CD8-positive, alpha-beta memory T cell (primary cell): ENCODE measurements at regions not wholly inside any gene's neighbourhood (a gene's known extent, or its start where the extent isn't known, plus 50 kb on each side); places are given as distances from the start of the nearest gene placed in this dataset.
A peak's percentile ranks its signal among the peaks of the same experiment; 100 is the strongest.

Experiments used
- CTCF ChIA-PET: fragments of 350-600 bp; sonication (Branson Sonifier 250); formaldehyde crosslinking; loops from one replicate; lab custom pipeline; 2021; ENCODE audit warnings: antibody characterized with exemption; lab: Charles Lee
- POLR2A ChIA-PET: fragments of 350-600 bp; sonication (Branson Sonifier 250); formaldehyde crosslinking; loops from one replicate; lab custom pipeline; 2021; ENCODE audit warnings: antibody characterized with exemption; lab: Charles Lee
- DNase-seq, 5 donors: peaks; one replicate each; pipeline versions ENCODE4 v3.0.0 to v3.0.0-alpha.2; 2020 to 2022; ENCODE audit warnings: mixed read lengths in 1 of 5
- H3K27ac ChIP-seq: one replicate; pipeline ENCODE4 v1.7.0; 2013; ENCODE audit warnings: low read depth, mild to moderate bottlenecking, low read length, moderate library complexity
- H3K27me3 ChIP-seq: 2 replicates; pipeline ENCODE4 v1.7.0; 2013; ENCODE audit warnings: low read length, mild to moderate bottlenecking; ENCODE audit not compliant: insufficient read depth, poor library complexity, severe bottlenecking
- H3K36me3 ChIP-seq: 2 replicates; pipeline ENCODE4 v1.7.0; 2013; ENCODE audit warnings: mild to moderate bottlenecking, low read length, moderate library complexity; ENCODE audit not compliant: insufficient read depth
- H3K4me1 ChIP-seq: 2 replicates; pipeline ENCODE4 v1.7.0; 2013; ENCODE audit warnings: mild to moderate bottlenecking, low read length, moderate library complexity; ENCODE audit not compliant: insufficient read depth
- H3K4me3 ChIP-seq: 2 replicates; pipeline ENCODE4 v1.7.0; 2013; ENCODE audit warnings: mild to moderate bottlenecking, low read length
- H3K9me3 ChIP-seq: 2 replicates; pipeline ENCODE4 v1.7.0; 2013; ENCODE audit warnings: mild to moderate bottlenecking, low read length
- H3K27ac Mint-ChIP-seq, 8 donors: one replicate each; pipeline ENCODE4 v1.8.0; 2020 to 2021; ENCODE audit warnings: mixed read lengths in 8 of 8, mild to moderate bottlenecking in 6 of 8, inconsistent platforms in 3 of 8, moderate library complexity in 3 of 8
- H3K27me3 Mint-ChIP-seq, 2 donors: one replicate each; pipeline ENCODE4 v1.8.0; 2020 to 2021; ENCODE audit warnings: mixed read lengths in 2 of 2, mild to moderate bottlenecking in 1 of 2, moderate library complexity in 1 of 2
- H3K36me3 Mint-ChIP-seq, 3 donors: one replicate each; pipeline ENCODE4 v1.8.0; 2020 to 2021; ENCODE audit warnings: mixed read lengths in 3 of 3, inconsistent platforms in 1 of 3, mild to moderate bottlenecking in 1 of 3
- H3K4me1 Mint-ChIP-seq, 3 donors: one replicate each; pipeline ENCODE4 v1.8.0; 2020 to 2021; ENCODE audit warnings: mixed read lengths in 3 of 3, inconsistent platforms in 1 of 3, mild to moderate bottlenecking in 1 of 3
- H3K4me3 Mint-ChIP-seq, 7 donors: one replicate each; pipeline ENCODE4 v1.8.0; 2020 to 2021; ENCODE audit warnings: mixed read lengths in 7 of 7, mild to moderate bottlenecking in 6 of 7, moderate library complexity in 4 of 7, inconsistent platforms in 2 of 7
- H3K9me3 Mint-ChIP-seq, 5 donors: one replicate each; pipeline ENCODE4 v1.8.0; 2020 to 2022; ENCODE audit warnings: mixed read lengths in 5 of 5, mild to moderate bottlenecking in 3 of 5, moderate library complexity in 2 of 5, inconsistent platforms in 1 of 5

- Mint-ChIP-seq H3K36me3 (no peaks in the 10 kb centered on the region), H3K4me1 (no peaks in the 10 kb centered on the region), H3K4me3 (no peak overlapping the region), H3K27me3 (peaks cover 6 to 16% of the 10 kb centered on the region in 2 donors), H3K9me3 (peaks cover 0 to 2% (median 0%) of the 10 kb centered on the region in 5 donors), H3K27ac (no peak overlapping the region)
- no peaks in the 10 kb centered on the region for H3K36me3 ChIP-seq
- H3K4me3 ChIP-seq = no peak overlapping the region
- no peaks in the 10 kb centered on the region for H3K4me1 ChIP-seq
- H3K9me3 ChIP-seq = no peaks in the 10 kb centered on the region
- DNase-seq = no peak
- ChIA-PET CTCF (interaction anchor here (1.5 kb wide), 1 partner anchor 12 kb away, joined by 3 read pairs; no protein-coding TSS in a partner anchor), POLR2A (no interaction called here)
- H3K27ac ChIP-seq = no peak overlapping the region
- H3K27me3 ChIP-seq = no peaks in the 10 kb centered on the region
Measured at GRCh38 chr2:71759060-71759459, 305.7 kb downstream of the DYSF start.

- Mint-ChIP-seq H3K36me3 (no peaks in the 10 kb centered on the region), H3K4me1 (no peaks in the 10 kb centered on the region), H3K9me3 (peaks cover 0 to 7% (median 1%) of the 10 kb centered on the region in 5 donors), H3K4me3 (no peak overlapping the region), H3K27me3 (peaks cover 13 to 26% of the 10 kb centered on the region in 2 donors), H3K27ac (no peak overlapping the region)
- no peak for DNase-seq
- POLR2A ChIA-PET = no interaction called here
- CTCF ChIA-PET = no interaction called here
- H3K27ac ChIP-seq = no peak overlapping the region
- no peaks in the 10 kb centered on the region for H3K9me3 ChIP-seq
- no peaks in the 10 kb centered on the region for H3K27me3 ChIP-seq
- H3K4me3 ChIP-seq = no peak overlapping the region
- H3K4me1 ChIP-seq = no peaks in the 10 kb centered on the region
- H3K36me3 ChIP-seq = no peaks in the 10 kb centered on the region
Measured at GRCh38 chr2:71757351-71757750, 304.0 kb downstream of the DYSF start.

GRCh38 chr2:71756280-71756906 is 303.0 kb downstream of the DYSF start:
- Histone ChIP-seq H3K36me3 (no peaks in the 10 kb centered on the region), H3K27ac (no peak overlapping the region), H3K4me1 (no peaks in the 10 kb centered on the region), H3K9me3 (no peaks in the 10 kb centered on the region), H3K4me3 (no peak overlapping the region), H3K27me3 (no peaks in the 10 kb centered on the region)
- Mint-ChIP-seq H3K27me3 (peaks cover 13 to 30% of the 10 kb centered on the region in 2 donors), H3K27ac (no peak overlapping the region), H3K9me3 (peaks cover 3 to 12% (median 6%) of the 10 kb centered on the region in 5 donors), H3K36me3 (no peaks in the 10 kb centered on the region), H3K4me3 (no peak overlapping the region), H3K4me1 (no peaks in the 10 kb centered on the region)
- DNase-seq = no peak
- CTCF ChIA-PET = no interaction called here
- POLR2A ChIA-PET = no interaction called here

- Mint-ChIP-seq H3K4me3 (no peak overlapping the region), H3K36me3 (no peaks in the 10 kb centered on the region), H3K4me1 (no peaks in the 10 kb centered on the region), H3K27me3 (peaks cover 14 to 34% of the 10 kb centered on the region in 2 donors), H3K27ac (no peak overlapping the region), H3K9me3 (peaks cover 3 to 12% (median 6%) of the 10 kb centered on the region in 5 donors)
- Histone ChIP-seq H3K9me3 (no peaks in the 10 kb centered on the region), H3K4me1 (no peaks in the 10 kb centered on the region), H3K27me3 (no peaks in the 10 kb centered on the region), H3K4me3 (no peak overlapping the region), H3K36me3 (no peaks in the 10 kb centered on the region), H3K27ac (no peak overlapping the region)
- no peak for DNase-seq
- ChIA-PET CTCF (no interaction called here), POLR2A (no interaction called here)
Measured at GRCh38 chr2:71751590-71751989, 298.2 kb downstream of the DYSF start.

DNA sequence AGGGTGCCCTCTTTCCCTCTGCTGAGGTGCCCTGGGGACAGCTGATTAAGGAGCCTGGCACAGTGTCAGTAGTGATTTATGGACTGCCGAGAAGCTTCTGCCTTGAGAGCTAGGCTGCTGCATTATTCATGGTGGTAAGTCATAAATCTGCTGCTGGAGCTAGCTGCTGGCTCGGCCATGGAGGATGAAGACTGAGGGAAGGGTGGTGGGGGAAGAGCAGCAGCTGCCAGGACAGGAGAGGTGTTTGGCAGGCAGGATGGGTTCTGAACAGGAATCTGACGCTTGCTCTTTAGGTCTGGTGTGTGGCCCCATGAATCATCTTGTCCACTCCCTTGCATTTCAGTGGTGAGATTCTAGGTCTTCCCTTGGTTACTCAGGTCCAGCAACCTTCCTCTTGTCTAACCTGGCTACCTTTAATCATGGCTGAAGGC is 296.3 kb downstream of the DYSF start:
- ChIA-PET POLR2A (no interaction called here), CTCF (no interaction called here)
- Mint-ChIP-seq H3K27ac (no peak overlapping the region), H3K36me3 (no peaks in the 10 kb centered on the region), H3K9me3 (peaks cover 3 to 12% (median 6%) of the 10 kb centered on the region in 5 donors), H3K27me3 (peaks cover 15 to 25% of the 10 kb centered on the region in 2 donors), H3K4me3 (no peak overlapping the region), H3K4me1 (no peaks in the 10 kb centered on the region)
- H3K27me3 ChIP-seq = no peaks in the 10 kb centered on the region
- no peak overlapping the region for H3K27ac ChIP-seq
- DNase-seq = no peak
- no peaks in the 10 kb centered on the region for H3K36me3 ChIP-seq
- H3K4me3 ChIP-seq = no peak overlapping the region
- no peaks in the 10 kb centered on the region for H3K9me3 ChIP-seq
- H3K4me1 ChIP-seq = no peaks in the 10 kb centered on the region

DNA sequence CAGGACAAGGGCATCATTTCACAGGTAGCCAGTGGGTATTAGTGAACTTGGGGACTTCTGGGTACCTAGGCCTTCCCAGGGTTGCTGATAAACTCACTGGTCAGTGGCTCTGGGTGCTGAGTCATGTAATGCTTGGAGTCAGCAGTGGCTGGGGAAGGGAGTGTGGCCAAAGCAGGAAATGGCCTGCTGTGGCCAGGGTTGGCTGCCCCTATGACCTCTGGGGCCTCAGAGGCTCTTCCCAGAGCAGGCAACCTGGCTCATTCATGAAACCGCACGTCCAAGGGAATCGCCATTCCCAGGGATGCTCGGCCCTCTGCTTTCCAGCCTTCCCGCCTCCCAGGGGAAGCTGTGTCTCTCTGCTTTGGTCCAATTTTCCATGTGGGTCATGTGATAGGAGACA is 294.9 kb downstream of the DYSF start:
- Histone ChIP-seq H3K27ac (no peak overlapping the region), H3K4me3 (no peak overlapping the region), H3K4me1 (no peaks in the 10 kb centered on the region), H3K27me3 (no peaks in the 10 kb centered on the region), H3K36me3 (no peaks in the 10 kb centered on the region), H3K9me3 (no peaks in the 10 kb centered on the region)
- Mint-ChIP-seq H3K27ac (no peak overlapping the region), H3K27me3 (peaks cover 10 to 20% of the 10 kb centered on the region in 2 donors), H3K4me3 (no peak overlapping the region), H3K36me3 (no peaks in the 10 kb centered on the region), H3K4me1 (no peaks in the 10 kb centered on the region), H3K9me3 (peaks cover 3 to 10% (median 5%) of the 10 kb centered on the region in 5 donors)
- POLR2A ChIA-PET = no interaction called here
- CTCF ChIA-PET = no interaction called here
- DNase-seq = no peak

- H3K4me3 ChIP-seq = no peak overlapping the region
- Mint-ChIP-seq H3K36me3 (no peaks in the 10 kb centered on the region), H3K4me3 (no peak overlapping the region), H3K27ac (no peak overlapping the region), H3K9me3 (peaks cover 3 to 8% (median 5%) of the 10 kb centered on the region in 5 donors), H3K27me3 (peaks cover 9 to 17% of the 10 kb centered on the region in 2 donors), H3K4me1 (no peaks in the 10 kb centered on the region)
- no peaks in the 10 kb centered on the region for H3K9me3 ChIP-seq
- H3K36me3 ChIP-seq = no peaks in the 10 kb centered on the region
- CTCF ChIA-PET = interaction anchor here (0.8 kb wide), 1 partner anchor 11 kb away, joined by 3 read pairs; no protein-coding TSS in a partner anchor
- peak overlapping the region; percentile 9 for H3K27ac ChIP-seq
- POLR2A ChIA-PET = no interaction called here
- H3K4me1 ChIP-seq = no peaks in the 10 kb centered on the region
- H3K27me3 ChIP-seq = no peaks in the 10 kb centered on the region
- no peak for DNase-seq
Measured at GRCh38 chr2:71747559-71747958, 294.2 kb downstream of the DYSF start.

DNA sequence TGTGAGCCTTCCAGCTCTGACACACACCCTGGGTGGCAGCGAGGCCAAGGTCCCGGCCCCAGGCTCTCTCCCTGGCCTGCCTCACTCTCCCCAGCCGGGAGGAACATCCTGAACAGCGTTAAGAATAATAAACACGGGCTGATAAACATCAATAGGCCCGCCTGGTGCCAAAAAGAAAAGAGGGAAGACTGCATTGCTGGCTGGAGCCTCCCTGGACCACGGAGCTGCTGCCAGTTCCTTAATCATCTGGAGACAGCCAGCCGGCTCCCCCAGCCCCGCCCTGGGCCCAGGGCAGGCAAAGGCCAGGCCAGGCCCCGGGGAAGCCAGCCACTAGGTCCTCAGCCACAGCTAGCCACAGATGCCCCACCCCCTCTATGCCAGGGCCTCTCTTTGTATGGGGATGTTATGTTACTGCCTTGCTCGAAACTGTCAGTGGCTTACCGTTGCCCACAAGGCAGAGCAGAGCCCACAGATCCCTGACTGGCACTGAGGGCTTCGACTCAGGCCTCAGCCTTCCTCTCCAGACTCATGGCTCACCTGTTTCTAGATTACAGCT is 293.7 kb downstream of the DYSF start:
- Histone ChIP-seq H3K9me3 (no peaks in the 10 kb centered on the region), H3K4me3 (no peak overlapping the region), H3K36me3 (no peaks in the 10 kb centered on the region), H3K4me1 (no peaks in the 10 kb centered on the region), H3K27ac (peak overlapping the region; percentile 9), H3K27me3 (no peaks in the 10 kb centered on the region)
- H3K9me3 Mint-ChIP-seq = peaks cover under 1 to 4% (median 3%) of the 10 kb centered on the region in 5 donors
- CTCF ChIA-PET = interaction anchor here (0.8 kb wide), 1 partner anchor 12 kb away, joined by 3 read pairs; no protein-coding TSS in a partner anchor
- H3K36me3 Mint-ChIP-seq = no peaks in the 10 kb centered on the region
- POLR2A ChIA-PET = no interaction called here
- no peak overlapping the region for H3K27ac Mint-ChIP-seq
- no peaks in the 10 kb centered on the region for H3K4me1 Mint-ChIP-seq
- peaks cover 12 to 13% of the 10 kb centered on the region in 2 donors for H3K27me3 Mint-ChIP-seq
- no peak for DNase-seq
- no peak overlapping the region for H3K4me3 Mint-ChIP-seq
